Astrocyte of the spinal cord (primary cell): ENCODE measurements at regions not wholly inside any gene's neighbourhood (a gene's known extent, or its start where the extent isn't known, plus 50 kb on each side); places are given as distances from the start of the nearest gene placed in this dataset.

Source experiments
- DNase-seq: peaks from one replicate; pipeline ENCODE4 v3.0.0; 2011; ENCODE audit warnings: low read depth, low spot score
- H3K4me3 ChIP-seq: 2 replicates; pipeline ENCODE4 v1.5.1; 2011; ENCODE audit warnings: low read depth, mild to moderate bottlenecking, low read length, moderate library complexity
- in situ Hi-C: cut with HindIII; loops from 2 replicates; pipeline ENCODE4 v1.10.0; 2017; ENCODE audit warnings: low sequenced_read_pairs
- TF ChIP-seq, protein P1 (sequence below): IDR thresholded peaks from 2 replicates; pipeline ENCODE4 v1.5.1; 2012; ENCODE audit warnings: low read depth, mild to moderate bottlenecking, low read length, inconsistent platforms

DNA sequence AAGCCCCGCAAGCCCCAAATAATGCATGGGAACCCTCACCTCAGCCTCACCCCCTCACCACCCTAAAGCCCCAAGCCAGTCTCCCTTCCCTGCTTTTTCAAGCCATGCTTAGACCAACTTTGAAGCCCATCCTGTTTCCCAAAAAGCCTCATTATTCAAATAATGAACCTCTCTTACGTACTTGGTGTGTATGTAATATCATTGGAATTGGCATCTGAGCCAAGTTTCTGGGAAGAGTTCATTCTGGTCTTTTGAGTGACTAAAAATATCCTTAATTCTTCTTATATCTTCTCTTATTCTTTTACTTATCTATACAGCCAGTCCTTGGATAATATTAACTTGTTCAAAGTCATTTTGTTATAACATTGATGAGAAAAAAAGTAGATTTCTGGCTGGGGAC, 875.8 kb upstream of the SLIT2 start:
- TF ChIP-seq, protein P1, sequence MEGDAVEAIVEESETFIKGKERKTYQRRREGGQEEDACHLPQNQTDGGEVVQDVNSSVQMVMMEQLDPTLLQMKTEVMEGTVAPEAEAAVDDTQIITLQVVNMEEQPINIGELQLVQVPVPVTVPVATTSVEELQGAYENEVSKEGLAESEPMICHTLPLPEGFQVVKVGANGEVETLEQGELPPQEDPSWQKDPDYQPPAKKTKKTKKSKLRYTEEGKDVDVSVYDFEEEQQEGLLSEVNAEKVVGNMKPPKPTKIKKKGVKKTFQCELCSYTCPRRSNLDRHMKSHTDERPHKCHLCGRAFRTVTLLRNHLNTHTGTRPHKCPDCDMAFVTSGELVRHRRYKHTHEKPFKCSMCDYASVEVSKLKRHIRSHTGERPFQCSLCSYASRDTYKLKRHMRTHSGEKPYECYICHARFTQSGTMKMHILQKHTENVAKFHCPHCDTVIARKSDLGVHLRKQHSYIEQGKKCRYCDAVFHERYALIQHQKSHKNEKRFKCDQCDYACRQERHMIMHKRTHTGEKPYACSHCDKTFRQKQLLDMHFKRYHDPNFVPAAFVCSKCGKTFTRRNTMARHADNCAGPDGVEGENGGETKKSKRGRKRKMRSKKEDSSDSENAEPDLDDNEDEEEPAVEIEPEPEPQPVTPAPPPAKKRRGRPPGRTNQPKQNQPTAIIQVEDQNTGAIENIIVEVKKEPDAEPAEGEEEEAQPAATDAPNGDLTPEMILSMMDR, result no peak
- H3K4me3 ChIP-seq, result no peak overlapping the region
- DNase-seq, result no peak
- in situ Hi-C loops, result no loop called here

DNA sequence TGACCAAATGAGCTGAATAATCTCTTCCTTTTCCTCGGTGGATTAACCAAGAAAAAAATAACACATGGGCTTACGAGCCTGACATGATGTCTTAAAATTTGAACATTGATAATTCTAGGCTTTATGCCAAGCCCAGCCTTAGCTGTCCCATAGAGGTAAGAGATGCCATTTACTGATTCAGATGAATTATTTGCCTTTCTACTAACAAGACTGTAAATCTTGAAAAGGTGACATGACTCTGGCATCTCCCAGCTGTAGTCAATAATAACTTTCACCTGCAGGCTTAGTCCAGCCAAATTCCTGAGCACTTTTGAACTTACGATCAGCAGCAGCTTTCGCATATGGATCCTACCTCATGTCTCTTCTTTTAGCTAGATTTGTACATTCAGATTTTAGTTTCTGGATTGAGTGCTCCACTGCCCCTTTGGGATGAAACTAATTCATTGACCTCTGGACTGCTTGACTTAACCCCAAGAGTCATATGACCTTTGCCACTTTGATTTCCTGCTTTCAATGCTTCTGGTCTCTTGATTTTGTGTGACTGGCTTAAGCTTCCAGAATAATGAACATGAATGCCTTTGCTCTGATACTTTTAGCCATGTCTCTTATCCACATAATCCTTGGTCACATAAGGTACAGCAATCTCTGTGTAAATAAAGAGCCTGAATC, 876.4 kb upstream of the SLIT2 start:
- DNase-seq, result no peak
- TF ChIP-seq, protein P1, result no peak
- no peak overlapping the region for H3K4me3 ChIP-seq
- in situ Hi-C loops, result no loop called here

DNA sequence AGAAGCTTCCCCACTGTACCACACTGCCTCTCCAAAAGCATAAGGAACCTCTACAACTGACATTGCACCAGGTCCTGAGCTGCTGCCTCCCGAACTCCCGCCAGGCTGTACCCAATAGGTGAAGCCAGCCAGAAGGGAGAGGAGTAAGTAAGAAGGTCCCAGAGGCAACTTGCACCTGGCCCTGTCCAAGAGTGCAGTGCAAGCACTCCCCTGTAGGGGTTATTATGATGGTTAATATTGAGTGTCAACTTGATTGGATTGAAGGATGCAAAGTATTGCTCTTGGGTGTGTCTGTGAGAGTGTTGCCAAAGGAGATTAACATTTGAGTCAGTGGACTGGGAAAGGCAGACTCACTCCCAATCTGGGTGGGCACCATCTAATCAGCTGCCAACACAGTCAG, 879.3 kb upstream of the SLIT2 start:
- in situ Hi-C loops, result no loop called here

DNA sequence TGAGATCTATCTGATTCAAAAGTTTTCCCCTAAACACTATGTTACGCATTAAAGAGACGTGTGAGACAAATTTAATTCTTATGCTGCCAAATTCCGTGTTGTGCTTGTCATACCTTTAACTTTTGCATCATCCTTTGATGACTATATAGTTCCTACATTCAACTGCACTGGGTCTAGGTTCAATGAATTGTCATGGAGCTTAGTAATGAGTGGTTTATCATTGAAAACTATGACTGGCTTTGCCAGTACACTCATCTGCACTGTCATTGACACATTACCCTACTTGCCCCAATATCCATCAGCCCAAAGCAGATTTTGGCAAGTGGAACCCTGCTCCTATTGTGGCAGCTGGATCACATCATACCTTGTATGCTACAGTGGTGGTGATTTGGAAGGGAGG, 882.9 kb upstream of the SLIT2 start:
- no peak for DNase-seq
- in situ Hi-C loops, result no loop called here
- no peak overlapping the region for H3K4me3 ChIP-seq
- TF ChIP-seq, protein P1, result no peak

More for the DNA sequence above, 879.3 kb upstream of the SLIT2 start:
- TF ChIP-seq, protein P1, result no peak
- no peak for DNase-seq
- H3K4me3 ChIP-seq, result no peak overlapping the region

DNA sequence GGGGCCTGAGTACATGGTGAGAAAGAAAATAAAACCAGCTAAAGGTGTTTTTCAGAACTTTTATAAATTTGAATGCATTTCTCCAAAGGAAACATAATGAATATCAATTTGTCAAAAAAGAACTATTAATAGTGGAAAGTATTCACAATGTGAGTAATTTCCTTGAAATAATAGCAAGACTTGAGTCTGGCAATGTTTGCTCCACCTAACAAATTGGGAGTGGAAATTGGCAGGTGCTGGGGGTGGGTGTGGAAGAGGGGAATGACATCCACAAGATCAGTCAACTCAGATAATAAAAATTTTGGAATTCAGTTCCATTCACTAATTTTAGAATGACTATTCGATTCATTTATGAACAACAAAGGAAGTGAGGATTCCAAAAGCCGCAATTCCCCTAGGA, 884.8 kb upstream of the SLIT2 start:
- TF ChIP-seq, protein P1, result no peak
- H3K4me3 ChIP-seq, result no peak overlapping the region

DNA sequence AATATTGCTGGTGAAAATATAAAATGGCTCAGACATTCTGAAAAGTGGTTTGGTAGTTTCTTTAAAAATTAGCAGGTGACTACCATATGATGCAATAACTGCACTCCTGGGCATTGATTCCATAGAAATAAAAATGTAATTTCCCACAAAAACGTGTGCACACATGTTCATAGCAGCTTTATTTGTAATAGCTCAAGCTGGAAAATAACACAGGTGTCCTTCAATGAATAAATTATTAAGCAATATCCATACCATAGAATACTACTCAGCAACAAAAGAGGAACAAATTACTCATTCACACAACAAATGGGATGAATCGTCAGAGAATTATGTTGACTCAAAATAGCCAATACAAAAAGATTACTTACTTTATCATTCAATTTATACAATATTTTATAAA, 893.7 kb upstream of the SLIT2 start:
- no peak overlapping the region for H3K4me3 ChIP-seq
- in situ Hi-C loops, result no loop called here
- DNase-seq, result no peak
- TF ChIP-seq, protein P1, result no peak

More for the DNA sequence above, 884.8 kb upstream of the SLIT2 start:
- DNase-seq, result no peak
- in situ Hi-C loops, result no loop called here
